HuH-7.5 (cell line): ENCODE measurements at regions not wholly inside any gene's neighbourhood (a gene's known extent, or its start where the extent isn't known, plus 50 kb on each side); places are given as distances from the start of the nearest gene placed in this dataset.

Experiments used
- DNase-seq: peaks from one replicate; pipeline ENCODE4 v3.0.0; 2011; ENCODE audit warnings: low spot score

- DNase-seq: no peak
Observed at GRCh38 chr16:14334366-14335080, 263.4 kb downstream of the MRTFB start.

DNA sequence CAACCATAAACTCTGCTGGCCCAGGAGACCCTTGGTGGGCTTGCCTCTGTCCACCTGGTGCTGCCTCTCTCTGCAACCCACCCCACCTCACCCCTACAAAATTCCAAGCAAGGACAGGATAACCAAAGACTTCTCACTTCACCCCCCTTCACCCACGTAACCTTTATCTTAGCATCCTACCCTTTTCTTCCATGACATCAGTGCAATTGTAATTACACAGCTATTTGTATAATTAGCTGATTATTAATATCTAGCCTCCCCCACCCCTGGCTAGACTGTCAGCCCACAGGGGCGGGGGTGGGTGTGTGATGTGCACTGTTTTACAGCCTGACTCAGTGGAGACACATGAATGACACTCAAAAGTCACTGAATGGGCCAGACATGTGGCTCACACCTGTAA lies 262.2 kb downstream of the MRTFB start:
- no peak for DNase-seq

GRCh38 chr16:14331020-14331419 lies 259.9 kb downstream of the MRTFB start:
- DNase-seq: no peak

DNA sequence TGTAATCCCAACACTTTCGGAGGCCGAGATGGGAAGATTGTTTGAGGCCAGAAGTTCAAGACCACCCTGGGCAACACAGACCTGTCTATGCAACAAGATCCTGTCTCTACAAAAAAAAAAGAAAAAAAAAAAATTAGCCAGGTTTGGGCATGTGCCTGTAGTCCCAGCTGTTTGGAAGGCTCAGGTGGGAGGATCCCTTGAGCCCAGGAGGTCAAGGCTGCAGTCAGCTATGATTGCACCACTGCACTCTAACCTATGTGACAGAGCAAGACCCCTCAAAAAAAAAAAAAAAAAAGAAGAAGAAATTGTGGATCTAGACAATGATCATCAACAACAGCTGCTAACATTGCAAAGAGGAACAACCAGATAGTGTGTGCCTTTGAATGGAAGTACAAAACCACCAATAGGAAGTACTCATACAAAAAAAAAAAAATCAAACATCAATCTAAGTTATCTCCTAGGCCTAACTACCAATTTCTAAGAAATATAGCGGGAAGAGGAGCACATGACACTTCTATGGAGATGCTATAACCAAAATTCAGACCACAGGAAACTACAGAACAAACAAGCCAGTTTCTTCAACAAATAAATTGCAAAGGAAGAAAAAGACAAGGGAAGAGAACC lies 258.7 kb downstream of the MRTFB start:
- no peak for DNase-seq

DNA sequence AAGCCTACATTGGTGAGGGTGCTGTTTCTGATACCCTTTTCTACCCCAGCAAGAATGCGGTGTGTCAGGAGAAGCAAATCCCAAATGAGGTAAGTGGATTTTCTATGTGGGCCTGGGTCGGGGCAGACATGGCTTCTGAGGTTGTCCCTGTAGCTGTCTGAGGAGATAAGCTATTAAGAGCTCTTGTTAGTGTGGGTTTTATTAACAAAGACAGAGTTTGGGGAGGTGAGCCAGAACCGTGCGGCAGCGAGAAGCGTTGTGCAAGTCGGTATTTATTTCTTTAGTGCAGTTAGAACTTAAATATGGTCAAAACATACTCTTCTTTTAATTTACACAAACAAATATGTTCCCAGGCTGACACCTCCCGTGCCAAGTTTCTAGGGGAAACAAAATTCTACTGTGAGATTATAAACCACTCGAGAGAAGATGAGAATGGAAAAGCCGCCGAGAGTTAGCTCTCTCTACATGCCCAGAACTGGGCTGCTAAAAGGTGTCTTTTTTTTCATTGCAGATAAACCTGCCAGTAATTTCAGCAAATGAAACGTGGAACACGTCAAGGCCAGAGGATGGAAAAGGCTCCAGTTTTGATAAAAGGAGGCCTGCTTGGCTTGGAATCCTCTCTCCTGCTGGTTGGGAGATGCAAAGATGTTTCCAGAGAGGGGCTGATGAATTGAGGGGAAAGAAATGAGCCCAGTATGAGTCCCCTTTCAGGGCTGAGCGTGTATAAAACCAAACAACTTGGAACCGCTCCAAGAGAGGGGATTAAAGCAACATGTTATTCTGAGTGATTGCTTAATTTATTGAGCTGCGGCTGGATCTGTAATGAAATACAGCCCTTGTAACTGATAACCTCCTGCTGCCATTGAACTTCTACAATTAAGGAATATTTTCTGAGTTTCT lies 254.6 kb downstream of the MRTFB start:
- no peak for DNase-seq

DNA sequence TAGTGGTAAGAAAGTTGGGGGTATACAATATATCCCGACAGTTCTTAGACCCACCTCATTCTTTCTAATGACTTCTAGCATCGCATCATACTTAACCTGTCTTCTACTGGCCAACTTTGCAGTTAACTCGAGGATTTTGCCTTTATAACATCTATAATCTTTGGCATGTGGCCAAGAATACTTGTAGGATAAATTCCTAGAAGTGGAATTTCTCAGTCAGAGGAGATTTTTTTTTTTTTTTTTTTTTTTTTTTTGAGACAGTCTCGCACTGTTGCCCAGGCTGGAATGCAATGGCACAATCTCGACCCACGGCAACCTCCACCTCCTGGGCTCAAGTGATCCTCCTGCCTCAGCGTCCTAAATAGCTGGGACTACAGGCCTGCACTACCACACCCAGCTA lies 253.5 kb downstream of the MRTFB start:
- no peak for DNase-seq

GRCh38 chr16:14322186-14322585 lies 251.1 kb downstream of the MRTFB start:
- DNase-seq: no peak

GRCh38 chr16:14321542-14321941 lies 250.4 kb downstream of the MRTFB start:
- no peak for DNase-seq

GRCh38 chr16:14320406-14320805 lies 249.3 kb downstream of the MRTFB start:
- DNase-seq: no peak
